GM12891 (cell line): ENCODE measurements at regions not wholly inside any gene's neighbourhood (a gene's known extent, or its start where the extent isn't known, plus 50 kb on each side); places are given as distances from the start of the nearest gene placed in this dataset.

Experiments used
- PAX5 ChIP-seq: IDR thresholded peaks from 2 replicates; pipeline ENCODE4 v1.6.1; 2011; ENCODE audit warnings: low read length, moderate library complexity, mild to moderate bottlenecking; ENCODE audit not compliant: insufficient read depth, severe bottlenecking
- POLR2A ChIP-seq: IDR thresholded peaks from 2 replicates; pipeline ENCODE4 v1.6.1; 2011; ENCODE audit warnings: low read depth, low read length, control low read depth
- POLR2AphosphoS5 ChIP-seq: IDR thresholded peaks from 2 replicates; pipeline ENCODE4 v1.6.1; 2011; ENCODE audit warnings: low read depth, low read length, control low read depth
- POU2F2 ChIP-seq: IDR thresholded peaks from 2 replicates; pipeline ENCODE4 v1.6.1; 2011; ENCODE audit warnings: low read depth, mild to moderate bottlenecking, control low read depth, low read length, moderate library complexity
- SPI1 ChIP-seq: IDR thresholded peaks from 2 replicates; pipeline ENCODE4 v1.6.1; 2011; ENCODE audit warnings: low read depth, low read length, control low read depth
- TAF1 ChIP-seq: IDR thresholded peaks from 2 replicates; pipeline ENCODE4 v1.6.1; 2011; ENCODE audit warnings: low read depth, low read length, control low read depth

DNA sequence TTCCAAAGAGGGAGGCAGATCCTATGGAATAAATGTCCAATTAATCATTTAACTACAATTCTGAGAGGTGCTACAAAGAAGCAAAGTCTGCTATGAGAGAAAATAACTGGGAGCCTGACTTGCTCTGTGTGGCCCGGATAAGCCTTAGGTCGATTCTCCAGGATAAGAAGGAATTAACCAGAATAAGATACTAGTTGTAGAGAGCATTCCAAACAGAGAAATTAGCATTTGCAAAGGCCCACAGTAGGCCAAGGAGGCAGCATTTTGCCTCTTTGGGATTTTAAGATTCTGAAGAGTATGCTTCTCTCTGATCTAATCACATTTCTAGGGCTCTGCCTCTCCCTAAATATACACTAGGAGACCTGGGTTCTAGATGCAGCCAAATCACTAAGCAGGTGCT lies 113.7 kb downstream of the SNX19 start:
- TF ChIP-seq POLR2A (no peak), POLR2AphosphoS5 (no peak), TAF1 (no peak), PAX5 (no peak), POU2F2 (no peak), SPI1 (no peak)
